Esophagus squamous epithelium (tissue), 5 donors: ENCODE measurements at regions not wholly inside any gene's neighbourhood (a gene's known extent, or its start where the extent isn't known, plus 50 kb on each side); places are given as distances from the start of the nearest gene placed in this dataset.

Experiments used
- DNase-seq: peaks from one replicate; lab custom pipeline; 2025; lab: John Stamatoyannopoulos, UW
- H3K27ac ChIP-seq, 4 donors: fragments of 200-600 bp; sonication (generic); one replicate each; pipeline ENCODE4 v1.5.1; 2016 to 2019; ENCODE audit warnings: mild to moderate bottlenecking in 1 of 4
- H3K27me3 ChIP-seq, 4 donors: fragments of 200-600 bp; sonication (generic); 1 replicate in 3 of 4; 2 replicates in 1 of 4; pipeline versions ENCODE4 v1.5.1 to v1.6.0; 2017 to 2021; ENCODE audit warnings: antibody characterized with exemption in 1 of 4
- H3K36me3 ChIP-seq, 3 donors: fragments of 200-600 bp; sonication (generic); one replicate each; pipeline ENCODE4 v1.5.1; 2016 to 2019
- H3K4me1 ChIP-seq, 3 donors: fragments of 200-600 bp; sonication (generic); one replicate each; pipeline ENCODE4 v1.5.1; 2017 to 2019
- H3K4me3 ChIP-seq, 4 donors: fragments of 200-600 bp; sonication (generic); 1 replicate in 3 of 4; 2 replicates in 1 of 4; pipeline ENCODE4 v1.5.1; 2016 to 2019; ENCODE audit warnings: mild to moderate bottlenecking in 2 of 4, moderate library complexity in 1 of 4
- H3K9me3 ChIP-seq, 3 donors: fragments of 200-600 bp; sonication (generic); one replicate each; pipeline ENCODE4 v1.5.1; 2016 to 2019
- CTCF ChIP-seq, 6 experiments: fragments of 450-650 bp in 4 of 6; fragments of 200-600 bp in 2 of 6; sonication (generic) in 2 of 6; IDR thresholded peaks; one replicate each; pipeline ENCODE4 v1.5.1; 2016 to 2019; ENCODE audit warnings: antibody characterized with exemption in 6 of 6, mild to moderate bottlenecking in 4 of 6, moderate library complexity in 4 of 6
- POLR2A ChIP-seq, 4 donors: fragments of 450-650 bp; IDR thresholded peaks; one replicate each; pipeline ENCODE4 v1.6.1; 2017; ENCODE audit warnings: antibody characterized with exemption in 4 of 4, mild to moderate bottlenecking in 4 of 4, moderate library complexity in 3 of 4
- WGBS, 2 donors: methylation state at CpG; one replicate each; pipeline ENCODE4 v1.1.5; 2018; 5-methylcytosine and 5-hydroxymethylcytosine counted together
- intact Hi-C: fragments of 100-400 bp; cut with DNase I; formaldehyde crosslinking; loops from one replicate; pipeline ENCODE4 v1.15.0; 2022
- donor health status: DM: yes; HTN: yes; CAD: no.

- WGBS, 2 donors = 60 to 64% methylated on average over 7 to 8 of the region's 8 CpGs
- H3K4me1 ChIP-seq = no peaks in the 10 kb centered on the region
- no peaks in the 10 kb centered on the region for H3K27me3 ChIP-seq
- no peak overlapping the region for H3K4me3 ChIP-seq
- no peak for DNase-seq
- TF ChIP-seq CTCF (IDR thresholded peaks at IDR 0.05) = no peak
- no peak for TF ChIP-seq POLR2A (IDR thresholded peaks at IDR 0.05)
- intact Hi-C loops = no loop called here
- no peaks in the 10 kb centered on the region for H3K9me3 ChIP-seq
- no peak overlapping the region for H3K27ac ChIP-seq
- no peaks in the 10 kb centered on the region for H3K36me3 ChIP-seq
Observed at GRCh38 chr4:108314900-108315589, 146.3 kb upstream of the LEF1 start.

DNA sequence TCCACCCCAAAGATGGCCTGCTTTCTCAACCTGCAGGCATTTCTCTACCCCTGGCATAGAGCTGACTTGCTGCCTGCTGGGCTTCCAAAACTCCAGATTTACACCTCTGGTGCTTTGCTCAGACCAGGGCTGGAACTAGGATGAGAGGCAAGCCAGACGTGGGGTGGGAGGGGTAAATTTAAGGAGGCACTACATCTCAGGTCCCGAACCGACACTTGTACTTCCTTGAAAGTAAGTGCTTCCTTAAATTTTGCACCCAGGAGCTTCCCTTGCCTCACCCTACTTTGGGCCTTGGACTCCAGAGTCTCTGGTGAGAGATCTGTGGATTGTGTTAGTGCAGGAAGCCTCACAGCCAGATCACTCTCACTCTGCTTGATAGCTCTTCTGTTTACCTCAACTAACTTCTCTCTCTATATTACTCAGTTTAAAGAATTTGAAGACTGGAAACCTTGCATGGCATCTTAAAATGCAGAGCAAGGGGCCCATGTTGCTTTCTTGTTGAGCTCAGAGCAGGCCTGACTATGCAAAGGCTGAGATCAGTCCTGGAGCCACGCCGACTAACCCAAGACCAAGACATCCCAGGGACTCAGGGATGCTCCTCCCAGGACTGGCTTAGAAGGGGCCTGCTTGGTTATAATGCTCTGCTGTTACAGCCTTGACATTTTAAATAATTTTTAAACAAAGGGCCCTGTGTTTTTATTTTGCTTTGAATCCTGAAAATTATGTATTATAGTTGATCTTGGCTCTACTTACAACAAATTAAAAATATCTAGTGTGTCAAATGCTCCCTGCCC lies 145.0 kb upstream of the LEF1 start:
- Histone ChIP-seq H3K36me3 (no peaks in the 10 kb centered on the region), H3K4me3 (no peak overlapping the region), H3K9me3 (no peaks in the 10 kb centered on the region), H3K27me3 (no peaks in the 10 kb centered on the region), H3K27ac (no peak overlapping the region), H3K4me1 (no peaks in the 10 kb centered on the region)
- intact Hi-C loops = no loop called here
- TF ChIP-seq POLR2A (IDR thresholded peaks at IDR 0.05) (no peak), CTCF (IDR thresholded peaks at IDR 0.05) (no peak)
- WGBS, 2 donors = 84 to 85% methylated on average over 2 to 5 of the region's 5 CpGs
- DNase-seq = no peak

- TF ChIP-seq CTCF (IDR thresholded peaks at IDR 0.05) (no peak), POLR2A (IDR thresholded peaks at IDR 0.05) (no peak)
- Histone ChIP-seq H3K4me3 (no peak overlapping the region), H3K27ac (no peak overlapping the region), H3K4me1 (no peaks in the 10 kb centered on the region), H3K36me3 (no peaks in the 10 kb centered on the region), H3K9me3 (no peaks in the 10 kb centered on the region), H3K27me3 (no peaks in the 10 kb centered on the region)
- DNase-seq = no peak
- WGBS, 2 donors = 70 to 71% methylated on average over 1 of the region's 1 CpG
- intact Hi-C loops = no loop called here
Observed at GRCh38 chr4:108311313-108311712, 142.6 kb upstream of the LEF1 start.

DNA sequence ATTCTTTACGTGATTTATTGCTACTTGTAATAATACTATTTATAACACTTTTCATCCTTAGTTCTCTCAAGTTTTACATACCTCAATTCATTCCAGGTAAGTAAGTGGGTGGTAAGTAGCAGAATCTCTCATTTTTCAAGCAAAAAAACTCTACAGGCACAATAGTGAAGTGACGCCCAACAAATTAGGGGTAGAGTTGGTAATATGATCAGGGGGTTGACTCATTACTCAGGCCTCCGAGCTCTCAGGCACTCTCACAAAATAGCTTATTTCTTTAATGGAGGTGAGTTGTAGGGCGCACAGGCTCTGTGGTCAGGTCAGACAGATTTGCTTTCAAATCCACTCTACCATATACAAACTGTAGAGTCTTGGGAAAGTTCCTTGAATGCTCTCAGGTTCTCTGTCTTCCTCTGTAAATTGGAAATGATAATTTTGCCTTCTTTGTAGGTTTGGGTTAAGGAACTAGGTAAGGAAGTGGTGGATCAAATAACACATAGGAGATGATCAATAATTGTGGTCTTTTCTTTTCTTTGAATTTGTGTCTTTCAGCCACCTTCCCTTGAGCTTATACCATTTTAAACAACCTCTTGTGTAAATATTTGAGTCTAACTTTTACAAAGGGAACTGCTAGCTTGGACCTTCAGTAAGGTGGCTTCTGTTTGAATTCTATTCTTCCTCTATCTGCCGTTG lies 134.9 kb upstream of the LEF1 start:
- no peak for DNase-seq
- WGBS, 2 donors = 47 to 49% methylated on average over 4 to 5 of the region's 5 CpGs

More for the DNA sequence above, 134.9 kb upstream of the LEF1 start:
- Histone ChIP-seq H3K4me1 (no peaks in the 10 kb centered on the region), H3K9me3 (no peaks in the 10 kb centered on the region), H3K4me3 (no peak overlapping the region), H3K27ac (no peak overlapping the region), H3K27me3 (no peaks in the 10 kb centered on the region), H3K36me3 (no peaks in the 10 kb centered on the region)
- intact Hi-C loops = no loop called here
- TF ChIP-seq CTCF (IDR thresholded peaks at IDR 0.05) = no peak
- no peak for TF ChIP-seq POLR2A (IDR thresholded peaks at IDR 0.05)
